ENCODE measurements at regions not wholly inside any gene's neighbourhood (a gene's known extent, or its start where the extent isn't known, plus 50 kb on each side); places are given as distances from the start of the nearest gene placed in this dataset.

GRCh38 chr6:87905101-87905641 is 142.5 kb upstream of the SPACA1 start:
- no peak for DNase-seq

- DNase-seq, result no peak
Observed at GRCh38 chr6:87904011-87904410, 143.6 kb upstream of the SPACA1 start.

- no peak for DNase-seq
Observed at GRCh38 chr6:87903323-87903722, 144.3 kb upstream of the SPACA1 start.

- DNase-seq, result no peak
Observed at GRCh38 chr6:87902383-87902782, 145.3 kb upstream of the SPACA1 start.

GRCh38 chr6:87901613-87902012 is 146.0 kb upstream of the SPACA1 start:
- no peak for DNase-seq

GRCh38 chr6:87900160-87900698 is 147.4 kb upstream of the SPACA1 start:
- no peak for DNase-seq

- no peak for DNase-seq
Observed at GRCh38 chr6:87899499-87900147, 148.0 kb upstream of the SPACA1 start.

GRCh38 chr6:87897663-87898062 is 150.0 kb upstream of the SPACA1 start:
- no peak for DNase-seq

- no peak for DNase-seq
Observed at GRCh38 chr6:87897013-87897412, 150.6 kb upstream of the SPACA1 start.

GRCh38 chr6:87887266-87887665 is 160.4 kb upstream of the SPACA1 start:
- DNase-seq, result no peak

GRCh38 chr6:87884203-87884602 is 163.4 kb upstream of the SPACA1 start:
- DNase-seq, result no peak

GRCh38 chr6:87881342-87881895 is 166.2 kb upstream of the SPACA1 start:
- DNase-seq, result no peak

- DNase-seq, result no peak
Observed at GRCh38 chr6:87879132-87879861, 168.3 kb upstream of the SPACA1 start.

GRCh38 chr6:87875781-87876180 is 171.9 kb upstream of the SPACA1 start:
- DNase-seq, result no peak

- no peak for DNase-seq
Observed at GRCh38 chr6:87873556-87873955, 171.5 kb upstream of the AKIRIN2 start.

- no peak for DNase-seq
Observed at GRCh38 chr6:87870556-87870955, 168.5 kb upstream of the AKIRIN2 start.

GRCh38 chr6:87869064-87869905 is 167.3 kb upstream of the AKIRIN2 start:
- DNase-seq, result no peak

- no peak for DNase-seq
Observed at GRCh38 chr6:87860902-87861301, 158.9 kb upstream of the AKIRIN2 start.

- DNase-seq, result no peak
Observed at GRCh38 chr6:87858440-87858839, 156.4 kb upstream of the AKIRIN2 start.

- DNase-seq, result no peak
Observed at GRCh38 chr6:87851674-87852299, 149.8 kb upstream of the AKIRIN2 start.

- no peak for DNase-seq
Observed at GRCh38 chr6:87848616-87849015, 146.6 kb upstream of the AKIRIN2 start.

GRCh38 chr6:87847830-87848210 is 145.8 kb upstream of the AKIRIN2 start:
- DNase-seq, result no peak
